COLO829 (cell line): ENCODE measurements at regions not wholly inside any gene's neighbourhood (a gene's known extent, or its start where the extent isn't known, plus 50 kb on each side); places are given as distances from the start of the nearest gene placed in this dataset.
"Not testable (repeated sequence)": the region's sequence is repeated elsewhere in the genome, so short reads cannot be mapped to it uniquely, and the experiment has no call there.

ENCODE experiments used
- DNase-seq: peaks from one replicate; pipeline ENCODE4 v3.0.0; 2012; ENCODE audit warnings: low spot score

DNA sequence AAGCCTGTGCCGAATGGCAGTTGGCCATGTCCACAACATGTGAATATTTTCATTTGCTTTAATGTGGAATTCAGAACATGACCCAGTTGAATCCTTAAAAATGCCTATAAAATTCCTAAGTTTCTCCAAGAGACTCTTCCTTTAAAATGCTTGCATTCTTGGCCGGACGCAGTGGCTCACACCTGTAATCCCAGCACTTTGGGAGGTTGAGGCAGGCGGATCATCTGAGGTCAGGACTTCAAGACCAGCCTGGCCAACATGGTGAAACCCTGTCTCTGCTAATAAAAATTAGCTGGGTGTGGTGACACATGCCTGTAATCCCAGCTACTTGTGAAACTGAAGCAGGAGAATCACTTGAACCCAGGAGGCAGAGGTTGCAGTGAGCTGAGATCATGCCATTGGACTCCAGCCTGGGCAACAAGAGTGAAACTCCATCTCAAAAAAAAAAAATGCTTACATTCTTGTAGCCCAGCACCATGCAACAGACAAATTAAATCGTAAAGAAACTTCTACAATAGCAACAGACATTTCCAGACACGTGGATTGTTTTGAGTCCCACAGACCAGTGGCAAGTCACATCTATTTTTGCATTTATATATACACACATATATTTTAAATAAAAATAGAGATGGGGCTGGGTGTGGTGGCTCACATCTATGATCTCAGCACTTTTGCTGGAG, 274.4 kb downstream of the GOLGA6L6 start:
- DNase-seq: not testable (repeated sequence)

DNA sequence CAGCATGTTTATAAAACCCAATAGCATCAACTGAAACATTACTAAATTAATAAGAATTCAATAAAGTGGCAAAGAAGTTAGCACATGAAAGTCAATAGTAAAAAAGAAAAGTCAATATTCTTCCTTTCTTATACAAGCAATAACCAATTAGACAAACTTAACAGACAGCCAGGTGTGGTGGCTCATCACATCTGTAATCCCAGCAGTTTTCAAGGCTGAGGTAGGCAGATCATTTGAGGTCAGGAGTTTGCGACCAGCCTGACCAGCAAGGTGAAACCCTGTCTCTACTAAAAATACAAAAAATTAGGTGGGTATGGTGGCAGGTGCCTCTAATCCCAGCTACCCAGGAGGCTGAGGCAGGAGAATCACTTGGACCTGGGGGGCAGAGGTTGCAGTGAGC, 275.9 kb downstream of the GOLGA6L6 start:
- DNase-seq: not testable (repeated sequence)

DNA sequence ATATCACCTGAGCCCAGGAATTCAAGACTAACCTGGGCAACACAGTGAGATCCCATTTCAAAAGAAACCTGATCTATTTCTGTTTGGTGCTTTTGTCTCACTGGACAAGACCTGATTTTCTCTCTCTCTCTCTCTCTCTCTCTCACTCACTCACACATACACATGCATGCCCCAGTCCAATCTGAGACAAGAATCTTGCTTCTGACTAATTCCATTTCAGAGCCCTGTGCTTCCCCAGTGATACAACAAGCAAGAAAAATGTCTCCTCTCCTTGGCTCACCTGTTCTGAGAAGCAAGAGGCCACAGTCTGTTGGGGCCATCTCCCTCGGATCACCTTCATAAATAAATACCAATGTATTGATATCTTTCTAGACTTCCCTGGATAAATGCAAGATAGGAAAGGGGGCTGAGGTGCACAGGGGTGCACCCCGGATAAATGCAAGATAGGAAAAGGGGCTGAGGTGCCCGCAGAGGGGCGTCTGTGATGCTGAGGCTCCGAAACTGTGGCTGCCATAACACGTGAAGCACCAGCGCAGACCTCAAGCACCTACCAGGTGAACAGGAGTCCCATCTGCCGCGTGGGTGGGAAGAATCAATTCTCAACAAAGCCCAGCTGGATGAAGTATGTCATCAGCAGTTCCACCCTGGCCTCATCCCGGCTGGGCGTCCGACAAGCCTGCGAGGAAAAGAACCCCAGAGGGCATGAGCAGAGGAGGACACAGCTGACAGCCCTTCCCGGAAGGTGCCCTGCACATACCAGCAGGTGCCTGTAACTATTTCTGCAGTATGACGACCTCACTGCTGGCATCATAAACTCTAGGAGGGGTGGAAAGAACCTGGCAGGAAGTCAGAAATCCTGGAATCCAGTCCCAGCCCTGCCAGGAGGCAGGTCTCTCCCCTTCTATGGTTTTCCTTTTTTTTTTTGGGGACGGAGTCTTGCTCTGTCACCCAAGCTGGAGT, 280.0 kb downstream of the GOLGA6L6 start:
- DNase-seq: not testable (repeated sequence)

DNA sequence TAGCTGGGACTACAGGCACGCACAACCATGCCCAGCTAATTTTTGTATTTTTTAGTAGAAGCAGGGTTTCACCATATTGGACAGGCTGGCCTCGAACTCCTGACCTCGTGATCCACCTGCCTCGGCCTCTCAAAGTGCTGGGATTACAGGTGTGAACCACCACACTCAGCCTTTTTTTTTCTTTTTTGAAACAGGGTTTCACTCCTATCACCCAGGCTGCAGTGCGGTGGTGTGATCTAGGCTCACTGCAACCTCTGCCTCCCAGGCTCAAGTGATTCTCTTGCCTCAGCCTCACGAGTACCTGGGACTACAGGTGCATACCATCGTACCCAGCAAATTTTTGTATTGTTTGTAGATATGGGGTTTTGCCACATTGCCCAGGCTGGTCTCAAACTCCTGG, 280.9 kb downstream of the GOLGA6L6 start:
- DNase-seq: not testable (repeated sequence)

DNA sequence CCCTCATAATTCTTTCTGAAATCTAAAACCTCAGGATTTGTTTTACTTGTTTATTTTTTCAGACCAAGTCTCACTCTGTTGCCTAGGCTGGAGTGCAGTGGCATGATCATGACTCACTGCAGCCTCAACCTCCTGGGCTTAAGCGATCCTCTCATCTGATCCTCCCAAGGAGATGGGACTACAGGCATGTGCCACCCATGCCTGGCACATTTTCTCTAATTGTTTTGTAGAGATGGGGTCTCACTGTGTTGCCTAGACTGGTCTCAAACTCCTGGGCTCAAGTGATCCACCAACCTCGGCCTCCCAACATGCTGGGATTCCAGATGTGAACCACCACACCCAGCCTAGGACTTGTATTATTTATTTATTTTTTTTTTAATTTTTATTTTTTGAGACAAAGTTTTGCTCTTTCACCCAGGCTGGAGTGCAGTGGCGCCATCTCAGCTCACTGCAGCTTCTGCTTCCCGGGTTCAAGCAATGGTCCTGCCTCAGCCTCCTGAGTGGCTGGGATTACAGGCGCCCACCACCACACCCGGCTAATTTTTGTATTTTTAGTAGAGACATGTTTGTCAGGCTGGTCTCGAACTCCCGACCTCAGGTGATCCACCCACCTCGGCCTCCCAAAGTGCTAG, 281.9 kb downstream of the GOLGA6L6 start:
- DNase-seq: not testable (repeated sequence)

DNA sequence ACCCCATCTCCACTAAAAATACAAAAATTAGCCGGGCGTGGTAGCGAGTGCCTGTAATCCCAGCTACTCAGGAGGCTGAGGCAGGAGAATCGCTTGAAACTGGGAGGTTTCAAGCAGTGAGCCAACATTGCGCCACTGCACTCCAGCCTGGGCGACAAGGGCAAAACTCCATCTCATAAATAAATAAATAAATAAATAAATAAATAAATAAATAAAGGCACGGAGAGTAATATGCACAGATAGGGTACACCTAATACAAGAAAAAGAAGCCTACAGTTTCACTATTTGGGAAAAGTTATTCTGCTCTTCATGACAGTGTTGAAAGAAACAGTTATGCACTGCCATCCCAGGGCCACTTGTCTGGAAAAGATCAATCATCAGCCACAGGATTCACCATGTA, 285.2 kb downstream of the GOLGA6L6 start:
- DNase-seq: not testable (repeated sequence)

DNA sequence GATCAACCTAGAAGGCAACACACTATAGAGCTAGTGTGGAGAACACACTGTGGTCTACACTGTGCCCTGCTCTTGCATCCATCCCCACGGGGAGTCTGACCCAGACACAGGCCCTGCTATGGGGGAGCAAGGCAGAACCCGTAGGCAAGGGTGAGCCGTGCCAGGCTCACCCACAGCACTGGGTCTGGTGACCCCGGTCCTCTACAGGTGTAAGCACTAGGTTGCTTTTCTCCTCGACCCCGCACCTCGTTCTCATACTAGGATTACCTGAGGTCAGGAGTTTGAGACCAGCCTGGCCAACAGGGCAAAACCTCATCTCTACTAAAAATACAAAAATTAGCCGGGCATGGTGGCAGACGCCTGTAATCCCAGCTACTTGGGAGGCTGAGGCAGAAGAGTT, 286.0 kb downstream of the GOLGA6L6 start:
- DNase-seq: not testable (repeated sequence)

DNA sequence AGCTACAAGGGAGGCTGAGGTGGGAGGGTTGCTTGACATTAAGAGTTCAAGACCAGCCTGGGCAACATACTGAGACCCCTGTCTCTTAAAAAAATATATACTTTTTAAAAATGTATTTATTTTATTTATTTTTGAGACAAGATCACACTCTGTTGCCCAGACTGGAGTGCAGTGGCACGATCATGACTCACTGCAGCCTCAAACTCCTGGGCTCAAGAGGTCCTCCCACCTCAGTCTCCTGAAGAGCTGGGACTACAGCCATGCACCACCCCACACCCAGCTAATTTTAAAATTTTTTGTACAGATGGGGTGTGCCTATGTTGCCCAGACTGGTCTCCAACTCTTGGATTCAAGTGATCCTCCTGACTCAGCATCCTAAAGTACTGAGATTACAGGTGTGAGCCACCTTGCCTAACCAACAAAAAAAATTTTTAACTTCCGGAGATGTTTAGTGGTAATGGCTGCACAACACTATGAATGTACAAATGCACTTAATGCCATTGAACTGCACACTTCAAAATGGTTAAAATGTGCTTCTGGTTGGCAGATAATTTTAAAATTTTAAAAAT, 288.5 kb downstream of the GOLGA6L6 start:
- DNase-seq: not testable (repeated sequence)

DNA sequence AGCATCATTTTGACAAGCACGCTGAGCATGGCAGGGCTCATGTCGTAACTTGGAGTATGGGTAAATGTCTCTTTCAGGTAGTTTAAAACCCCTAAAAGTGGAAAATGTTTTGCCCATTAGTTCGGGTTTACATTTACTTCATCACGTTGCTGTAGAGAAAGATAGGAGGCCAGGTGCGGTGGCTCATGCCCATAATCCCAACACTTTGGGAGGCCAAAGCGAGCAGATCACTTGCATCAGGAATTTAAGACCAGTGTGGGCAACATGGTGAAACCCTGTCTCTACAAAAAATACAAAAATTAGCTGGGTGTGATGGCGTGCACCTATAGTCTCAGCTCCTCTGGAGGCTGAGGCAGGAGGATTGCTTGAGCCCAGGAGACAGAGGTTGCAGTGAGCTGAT, 289.6 kb downstream of the GOLGA6L6 start:
- not testable (repeated sequence) for DNase-seq

DNA sequence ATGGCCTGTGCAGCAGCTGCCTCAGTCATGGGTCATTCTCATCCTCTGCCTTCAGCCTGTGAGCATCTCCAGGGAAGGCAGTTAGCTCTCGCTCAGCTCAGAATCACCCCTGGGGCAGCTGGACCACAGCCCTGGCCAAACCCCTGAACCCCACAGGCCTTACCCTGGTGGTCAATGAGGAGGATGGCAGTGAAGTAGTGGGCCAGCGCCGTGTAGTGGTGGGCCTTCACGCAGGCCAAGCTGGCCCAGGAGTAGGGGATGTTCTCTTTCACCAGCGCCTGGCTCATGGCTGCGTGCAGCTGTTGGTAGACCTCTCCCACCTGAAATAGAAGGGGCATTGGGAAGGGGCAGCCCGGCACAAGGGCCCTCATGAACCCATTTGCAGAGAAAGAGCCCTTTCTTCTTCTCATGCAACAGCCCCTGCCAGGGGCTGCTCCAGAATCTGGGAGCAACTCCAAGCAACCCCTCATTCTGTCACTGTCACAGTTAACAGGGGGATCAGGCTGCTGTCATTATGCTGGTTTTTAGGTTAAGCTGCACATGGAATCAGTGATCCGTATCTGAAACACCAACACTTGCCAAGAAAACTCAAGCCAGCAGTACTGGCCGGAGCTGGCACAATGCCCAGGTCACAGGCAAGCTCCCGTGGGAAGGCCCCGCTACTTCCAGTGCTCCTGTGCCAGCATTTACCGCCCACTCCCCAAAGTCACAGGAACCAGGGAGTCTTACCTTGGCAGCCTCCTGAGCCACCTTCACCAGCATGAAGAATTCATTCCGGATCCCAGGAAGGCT, 290.2 kb downstream of the GOLGA6L6 start:
- not testable (repeated sequence) for DNase-seq

DNA sequence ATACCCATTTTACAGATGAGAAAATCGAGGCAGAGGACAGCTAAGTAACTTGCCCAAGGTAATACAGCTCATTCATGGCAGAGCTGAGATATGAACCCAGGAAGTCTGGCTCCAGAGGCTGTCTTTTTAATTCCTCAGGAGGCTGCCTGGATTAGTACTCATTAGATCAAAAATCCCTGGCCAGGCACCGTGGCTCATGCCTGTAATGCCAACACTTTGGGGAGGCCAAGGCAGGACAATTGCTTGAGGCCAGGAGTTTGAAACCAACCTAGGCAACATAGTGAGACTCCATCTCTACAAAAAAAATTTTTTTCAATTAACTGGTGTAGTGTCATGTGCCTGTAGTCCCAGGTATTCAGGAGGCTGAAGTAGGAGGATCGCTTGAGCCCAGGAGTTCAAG, 291.4 kb downstream of the GOLGA6L6 start:
- not testable (repeated sequence) for DNase-seq

DNA sequence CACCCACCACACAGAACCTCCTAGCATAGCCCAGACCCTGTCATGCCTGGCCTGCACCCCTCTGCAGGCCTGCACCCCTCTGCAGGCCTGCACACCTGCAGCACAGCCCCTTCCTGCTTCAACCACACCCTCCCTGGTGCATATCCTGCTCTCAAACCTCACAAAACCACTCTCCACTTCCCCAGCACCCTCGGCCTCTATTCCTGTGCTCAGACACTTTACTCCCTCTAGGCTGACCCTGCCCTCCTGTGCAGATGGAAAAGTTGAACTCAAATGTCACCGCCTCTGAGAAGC, 292.0 kb downstream of the GOLGA6L6 start:
- DNase-seq: not testable (repeated sequence)

DNA sequence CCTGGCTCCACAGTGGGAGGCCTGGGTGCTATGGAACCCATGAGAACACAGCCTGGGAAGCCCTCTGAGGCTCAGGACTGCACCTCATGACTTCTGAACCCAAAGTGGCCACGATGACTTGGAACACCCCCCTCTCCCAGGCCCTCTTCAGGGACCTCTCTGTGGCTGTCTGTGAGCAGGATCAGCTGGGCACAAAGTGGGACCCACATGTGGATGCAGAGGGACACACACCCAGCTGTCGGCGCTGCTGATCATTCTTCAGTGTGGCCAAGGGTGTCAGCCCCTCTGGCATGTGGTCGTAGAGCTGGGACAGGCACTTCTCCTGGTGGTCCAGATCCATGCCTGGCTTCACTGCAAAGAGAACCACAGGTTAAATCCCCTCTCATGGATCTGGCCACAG, 293.2 kb downstream of the GOLGA6L6 start:
- DNase-seq: not testable (repeated sequence)

DNA sequence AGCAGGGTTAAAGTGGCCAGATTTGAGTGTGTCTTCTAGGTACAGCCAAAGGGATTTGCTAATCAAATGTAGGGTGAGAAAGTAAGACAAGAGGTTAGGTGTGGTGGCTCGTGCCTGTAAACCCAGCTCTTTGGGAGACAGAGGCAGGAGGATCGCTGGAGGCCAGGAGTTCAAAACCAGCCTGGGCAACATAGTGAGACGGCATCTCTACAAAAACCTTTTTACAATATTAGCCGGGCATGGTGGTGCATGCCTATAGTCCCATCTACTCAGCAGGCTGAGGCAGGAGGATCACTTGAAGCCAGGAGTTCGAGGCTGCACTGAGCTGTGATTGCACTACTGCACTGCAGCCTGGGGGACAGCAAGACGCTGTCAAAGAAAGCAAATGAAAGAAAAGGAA, 294.5 kb downstream of the GOLGA6L6 start:
- not testable (repeated sequence) for DNase-seq

DNA sequence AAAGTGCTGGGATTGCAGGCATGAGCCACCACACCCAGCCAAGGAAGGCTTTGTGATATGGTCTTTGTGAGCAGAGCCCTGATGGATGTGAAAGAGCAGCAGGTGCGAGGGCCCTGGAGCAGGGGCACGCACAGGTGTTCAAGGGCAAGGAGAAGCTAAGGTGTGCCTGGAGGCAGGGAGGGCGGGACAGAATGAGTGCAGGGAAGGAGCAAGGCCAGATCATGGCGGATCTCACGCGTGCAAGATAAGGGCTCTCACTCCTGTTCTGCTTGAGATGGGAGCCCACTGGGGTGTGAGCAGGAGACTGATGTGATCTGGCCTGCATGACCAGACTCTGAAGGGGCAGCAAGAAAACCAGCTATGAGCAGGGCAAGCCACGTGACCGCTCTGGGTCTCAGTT, 295.0 kb downstream of the GOLGA6L6 start:
- not testable (repeated sequence) for DNase-seq

DNA sequence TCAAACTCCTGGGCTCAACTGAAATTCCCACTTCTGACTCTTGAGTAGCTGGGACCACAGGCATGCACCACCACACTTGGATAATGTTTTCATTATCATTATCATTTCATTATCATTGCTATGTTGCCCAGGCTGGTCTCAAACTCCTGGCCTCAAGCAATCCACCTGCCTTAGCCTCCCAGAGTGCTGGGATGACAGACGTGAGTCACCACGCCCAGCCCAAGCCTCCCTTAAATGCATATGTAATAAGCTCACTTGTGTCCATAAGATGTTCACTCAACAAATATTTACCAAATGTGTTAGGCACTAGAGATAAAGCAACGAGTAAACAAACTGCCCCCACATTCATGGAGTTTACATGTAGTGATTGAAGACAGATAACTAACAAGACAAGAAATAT, 295.7 kb downstream of the GOLGA6L6 start:
- DNase-seq: not testable (repeated sequence)

DNA sequence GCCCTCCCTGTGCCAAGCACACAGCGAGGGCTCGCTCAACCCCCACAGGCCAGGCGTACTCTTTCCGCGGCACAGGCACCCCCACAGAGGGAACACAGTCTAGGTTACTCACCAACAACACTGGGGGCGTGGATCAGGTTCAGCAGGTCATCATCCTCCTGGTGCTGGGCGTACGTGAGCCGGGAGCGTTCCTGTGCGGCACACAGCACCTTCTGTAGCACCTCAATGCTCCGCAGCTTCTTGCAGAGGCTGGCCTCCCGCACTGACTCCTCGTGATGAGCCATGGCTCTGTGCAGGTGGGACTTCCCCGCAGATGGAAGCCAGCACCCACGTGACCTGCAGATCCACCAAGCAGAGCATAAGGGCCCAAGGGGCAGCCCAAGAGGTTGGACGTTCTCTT, 296.8 kb downstream of the GOLGA6L6 start:
- not testable (repeated sequence) for DNase-seq

DNA sequence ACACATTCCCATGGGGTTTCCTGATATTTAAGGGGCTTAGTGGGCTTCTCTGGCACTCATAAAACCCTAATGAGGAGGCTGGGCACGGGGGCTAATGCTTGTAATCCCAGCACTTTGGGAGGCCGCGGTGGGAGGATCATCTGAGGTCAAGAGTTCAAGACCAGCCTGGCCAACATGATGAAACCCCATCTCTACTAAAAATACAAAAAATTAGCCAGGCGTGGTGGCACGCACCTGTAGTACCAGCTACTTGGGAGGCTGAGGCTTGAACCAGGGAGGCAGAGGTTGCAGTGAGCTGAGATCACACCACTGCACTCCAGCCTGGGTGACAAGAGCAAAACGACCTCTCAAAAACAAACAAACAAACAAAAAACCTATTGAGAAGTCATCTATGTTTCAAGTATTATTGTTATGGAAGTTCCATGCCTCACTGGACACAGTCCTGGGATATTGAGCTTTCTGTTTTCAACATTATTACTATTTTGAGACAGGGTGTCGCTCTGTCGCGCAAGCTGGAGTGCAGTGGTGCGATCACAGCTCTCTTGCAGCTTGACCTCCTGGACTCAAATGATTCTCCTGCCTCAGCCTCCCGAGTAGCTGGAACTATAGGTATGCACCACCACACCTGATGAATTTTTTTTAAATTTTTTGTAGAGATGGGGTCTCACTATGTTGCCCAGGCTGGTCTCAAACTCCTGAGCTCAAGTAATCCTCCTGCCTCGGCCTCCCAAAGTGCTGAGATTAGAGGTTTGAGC, 297.9 kb downstream of the GOLGA6L6 start:
- DNase-seq: not testable (repeated sequence)

DNA sequence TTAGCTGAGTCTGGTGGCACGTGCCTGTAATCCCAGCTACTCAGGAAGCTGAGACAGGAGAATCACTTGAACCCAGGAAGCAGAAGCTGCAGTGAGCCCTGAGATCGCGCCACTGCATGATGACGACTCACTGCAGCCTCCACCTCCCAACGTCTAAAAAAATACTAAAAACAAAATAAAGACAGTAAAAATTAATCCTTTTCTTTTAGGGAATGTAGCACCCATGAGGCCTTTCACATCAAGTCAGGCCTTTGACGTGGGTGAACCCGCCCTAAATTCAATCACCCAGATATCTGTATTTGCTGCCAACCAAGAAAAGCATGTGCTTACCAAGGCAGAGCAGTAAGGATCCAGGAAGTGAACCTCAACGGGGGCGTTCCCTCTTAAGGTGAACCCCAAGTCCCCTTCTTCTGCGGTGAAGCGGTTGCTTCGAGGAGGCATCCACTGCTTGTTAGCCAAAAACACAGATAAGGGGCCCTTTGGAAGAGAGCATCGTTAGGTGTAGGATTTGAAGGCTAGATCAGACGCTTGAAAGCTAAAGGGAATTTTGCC, 301.2 kb downstream of the GOLGA6L6 start:
- DNase-seq: not testable (repeated sequence)

DNA sequence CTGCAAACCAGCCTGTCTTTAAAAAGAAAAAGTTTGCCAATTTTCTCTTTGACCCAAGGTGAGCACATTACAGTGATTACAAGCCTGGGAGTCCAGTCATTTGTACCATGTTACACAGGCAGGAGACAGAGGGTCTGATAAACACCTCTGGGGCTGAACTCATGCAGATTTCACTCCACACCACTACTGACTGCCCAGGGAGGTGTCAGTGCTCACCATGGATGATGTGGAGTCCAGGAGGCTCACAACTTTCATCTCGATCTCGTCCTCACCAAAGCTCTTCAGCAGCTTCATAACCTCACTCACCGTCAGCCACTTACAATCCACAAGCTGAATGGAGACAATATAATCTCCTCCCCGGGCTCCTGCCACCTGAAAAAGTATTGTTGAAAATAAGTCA, 302.4 kb downstream of the GOLGA6L6 start:
- not testable (repeated sequence) for DNase-seq
